Middle frontal gyrus (tissue), 1 donor: ENCODE measurements at regions not wholly inside any gene's neighbourhood (a gene's known extent, or its start where the extent isn't known, plus 50 kb on each side); places are given as distances from the start of the nearest gene placed in this dataset.
"Not testable (repeated sequence)": the region's sequence is repeated elsewhere in the genome, so short reads cannot be mapped to it uniquely, and the experiment has no call there.

ENCODE experiments used
- DNase-seq: peaks from one replicate; pipeline ENCODE4 v3.0.0-alpha.2; 2015; ENCODE audit warnings: low spot score; ENCODE audit errors: extremely low spot score

GRCh38 chr16:15204571-15204970 lies 110.5 kb upstream of the RRN3 start:
- not testable (repeated sequence) for DNase-seq

GRCh38 chr16:15192813-15193212 lies 98.7 kb upstream of the RRN3 start:
- not testable (repeated sequence) for DNase-seq

- DNase-seq, result not testable (repeated sequence)
Observed at GRCh38 chr16:15192197-15192596, 98.1 kb upstream of the RRN3 start.

- not testable (repeated sequence) for DNase-seq
Observed at GRCh38 chr16:15189478-15189877, 95.4 kb upstream of the RRN3 start.
